ENCODE measurements at regions not wholly inside any gene's neighbourhood (a gene's known extent, or its start where the extent isn't known, plus 50 kb on each side); places are given as distances from the start of the nearest gene placed in this dataset.
"Not testable (repeated sequence)": the region's sequence is repeated elsewhere in the genome, so short reads cannot be mapped to it uniquely, and the experiment has no call there.

GRCh38 chrX:4622486-4623167, 909.2 kb upstream of the PRKX start:
- Histone ChIP-seq H2BK120ac (ENCODE audit: low read depth, low read length) (no peak overlapping the region), H3K36me3 (ENCODE audit: control insufficient read depth in 1 of 2, insufficient read depth in 2 of 2, low read depth in 1 of 2, low read length in 2 of 2) (no peaks in the 10 kb centered on the region), H4K8ac (ENCODE audit: low read length) (no peak overlapping the region), H3K4me2 (ENCODE audit: low read length, poor library complexity, severe bottlenecking) (no peak overlapping the region), H2BK5ac (ENCODE audit: low read depth, low read length, poor library complexity, severe bottlenecking) (no peak overlapping the region), H2BK15ac (ENCODE audit: low read depth, poor library complexity, severe bottlenecking) (no peak overlapping the region), H3K27ac (ENCODE audit: low read length, poor library complexity, severe bottlenecking) (no peak overlapping the region), H3K14ac (ENCODE audit: low read length in 2 of 2) (no peak overlapping the region), H3K4ac (ENCODE audit: low read depth in 1 of 2, low read length in 2 of 2) (no peak overlapping the region), H2AK5ac (ENCODE audit: low read length, severe bottlenecking) (no peak overlapping the region), H3K9ac (ENCODE audit: low read length) (no peak overlapping the region), H2BK12ac (ENCODE audit: low read length in 2 of 2) (no peak overlapping the region), H4K91ac (ENCODE audit: low read length) (no peak overlapping the region), H3K27me3 (ENCODE audit: control insufficient read depth in 1 of 2, insufficient read depth in 1 of 2, low read length in 2 of 2) (no peaks in the 10 kb centered on the region), H3K23ac (ENCODE audit: low read length in 2 of 2) (no peak overlapping the region), H3K4me3 (ENCODE audit: insufficient read depth in 1 of 2, low read depth in 1 of 2, low read length in 2 of 2) (no peak overlapping the region), H2AFZ (ENCODE audit: low read depth, low read length) (no peak overlapping the region), H3K4me1 (ENCODE audit: control insufficient read depth, insufficient read depth, low read depth, low read length) (no peaks in the 10 kb centered on the region), H3K18ac (ENCODE audit: low read depth in 1 of 2, low read length in 2 of 2) (no peak overlapping the region), H3K9me3 (ENCODE audit: control insufficient read depth, low read length) (peaks cover 34% of the 10 kb centered on the region), H3K79me1 (replicated peaks; ENCODE audit: low read length, poor library complexity, severe bottlenecking) (no peaks in the 10 kb centered on the region)
- no peak for DNase-seq
- WGBS = 56% methylated on average over 3 of the region's 5 CpGs

DNA sequence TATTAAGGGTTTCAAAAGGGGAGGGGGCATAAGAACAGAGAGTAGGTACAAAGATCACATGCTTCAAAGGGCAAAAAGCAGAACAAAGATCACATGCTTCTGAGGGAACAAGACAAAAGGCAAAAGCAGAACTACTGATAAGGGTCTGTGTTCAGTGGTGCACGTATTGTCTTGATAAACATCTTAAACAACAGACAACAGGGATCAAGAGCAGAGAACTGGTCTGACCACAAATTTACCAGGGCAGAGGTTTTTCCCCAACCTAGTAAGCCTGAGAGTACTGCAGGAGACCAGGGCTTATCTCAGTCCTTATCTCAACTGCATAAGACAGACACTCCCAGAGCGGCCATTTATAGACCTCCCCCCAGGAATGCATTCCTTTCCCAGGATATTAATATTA, 900.2 kb upstream of the PRKX start:
- not testable (repeated sequence) for H3K4ac ChIP-seq (ENCODE audit: low read depth in 1 of 2, low read length in 2 of 2); H3K36me3 ChIP-seq (ENCODE audit: control insufficient read depth in 1 of 2, insufficient read depth in 2 of 2, low read depth in 1 of 2, low read length in 2 of 2); H2BK15ac ChIP-seq (ENCODE audit: low read depth, poor library complexity, severe bottlenecking); H4K91ac ChIP-seq (ENCODE audit: low read length); H3K27ac ChIP-seq (ENCODE audit: low read length, poor library complexity, severe bottlenecking); H4K8ac ChIP-seq (ENCODE audit: low read length); H2BK120ac ChIP-seq (ENCODE audit: low read depth, low read length); H2AK5ac ChIP-seq (ENCODE audit: low read length, severe bottlenecking); H2BK12ac ChIP-seq (ENCODE audit: low read length in 2 of 2); H3K14ac ChIP-seq (ENCODE audit: low read length in 2 of 2); H3K4me2 ChIP-seq (ENCODE audit: low read length, poor library complexity, severe bottlenecking); H3K27me3 ChIP-seq (ENCODE audit: control insufficient read depth in 1 of 2, insufficient read depth in 1 of 2, low read length in 2 of 2); H3K9ac ChIP-seq (ENCODE audit: low read length); H3K79me1 ChIP-seq (replicated peaks; ENCODE audit: low read length, poor library complexity, severe bottlenecking); H3K4me1 ChIP-seq (ENCODE audit: control insufficient read depth, insufficient read depth, low read depth, low read length); H2BK5ac ChIP-seq (ENCODE audit: low read depth, low read length, poor library complexity, severe bottlenecking); H3K18ac ChIP-seq (ENCODE audit: low read depth in 1 of 2, low read length in 2 of 2); DNase-seq; H3K4me3 ChIP-seq (ENCODE audit: insufficient read depth in 1 of 2, low read depth in 1 of 2, low read length in 2 of 2); H2AFZ ChIP-seq (ENCODE audit: low read depth, low read length); H3K23ac ChIP-seq (ENCODE audit: low read length in 2 of 2)
- H3K9me3 ChIP-seq (ENCODE audit: control insufficient read depth, low read length) = peaks cover 19% of the 10 kb centered on the region
- 84% methylated on average over 1 of the region's 2 CpGs for WGBS

- H3K4me2 ChIP-seq (ENCODE audit: low read length, poor library complexity, severe bottlenecking) = no peak overlapping the region
- no peaks in the 10 kb centered on the region for H3K4me1 ChIP-seq (ENCODE audit: control insufficient read depth, insufficient read depth, low read depth, low read length)
- no peak overlapping the region for H2AK5ac ChIP-seq (ENCODE audit: low read length, severe bottlenecking)
- H3K9ac ChIP-seq (ENCODE audit: low read length) = no peak overlapping the region
- no peak overlapping the region for H2AFZ ChIP-seq (ENCODE audit: low read depth, low read length)
- no peaks in the 10 kb centered on the region for H3K27me3 ChIP-seq (ENCODE audit: control insufficient read depth in 1 of 2, insufficient read depth in 1 of 2, low read length in 2 of 2)
- no peak overlapping the region for H3K14ac ChIP-seq (ENCODE audit: low read length in 2 of 2)
- no peak overlapping the region for H4K91ac ChIP-seq (ENCODE audit: low read length)
- no peaks in the 10 kb centered on the region for H3K36me3 ChIP-seq (ENCODE audit: control insufficient read depth in 1 of 2, insufficient read depth in 2 of 2, low read depth in 1 of 2, low read length in 2 of 2)
- no peak for DNase-seq
- H3K9me3 ChIP-seq (ENCODE audit: control insufficient read depth, low read length) = peaks cover 4% of the 10 kb centered on the region
- H3K18ac ChIP-seq (ENCODE audit: low read depth in 1 of 2, low read length in 2 of 2) = no peak overlapping the region
- 83% methylated on average over 6 of the region's 6 CpGs for WGBS
- no peaks in the 10 kb centered on the region for H3K79me1 ChIP-seq (replicated peaks; ENCODE audit: low read length, poor library complexity, severe bottlenecking)
- H4K8ac ChIP-seq (ENCODE audit: low read length) = no peak overlapping the region
- no peak overlapping the region for H2BK15ac ChIP-seq (ENCODE audit: low read depth, poor library complexity, severe bottlenecking)
- H3K4ac ChIP-seq (ENCODE audit: low read depth in 1 of 2, low read length in 2 of 2) = no peak overlapping the region
- H3K23ac ChIP-seq (ENCODE audit: low read length in 2 of 2) = no peak overlapping the region
- H3K4me3 ChIP-seq (ENCODE audit: insufficient read depth in 1 of 2, low read depth in 1 of 2, low read length in 2 of 2) = no peak overlapping the region
- H2BK12ac ChIP-seq (ENCODE audit: low read length in 2 of 2) = no peak overlapping the region
- no peak overlapping the region for H2BK5ac ChIP-seq (ENCODE audit: low read depth, low read length, poor library complexity, severe bottlenecking)
- H3K27ac ChIP-seq (ENCODE audit: low read length, poor library complexity, severe bottlenecking) = no peak overlapping the region
- H2BK120ac ChIP-seq (ENCODE audit: low read depth, low read length) = no peak overlapping the region
Measured at GRCh38 chrX:4588893-4589292, 875.4 kb upstream of the PRKX start.

GRCh38 chrX:4588466-4588865, 875.0 kb upstream of the PRKX start:
- H3K23ac ChIP-seq (ENCODE audit: low read length in 2 of 2) = no peak overlapping the region
- no peak overlapping the region for H2BK12ac ChIP-seq (ENCODE audit: low read length in 2 of 2)
- no peaks in the 10 kb centered on the region for H3K36me3 ChIP-seq (ENCODE audit: control insufficient read depth in 1 of 2, insufficient read depth in 2 of 2, low read depth in 1 of 2, low read length in 2 of 2)
- no peak overlapping the region for H2AK5ac ChIP-seq (ENCODE audit: low read length, severe bottlenecking)
- H3K4me2 ChIP-seq (ENCODE audit: low read length, poor library complexity, severe bottlenecking) = no peak overlapping the region
- no peaks in the 10 kb centered on the region for H3K27me3 ChIP-seq (ENCODE audit: control insufficient read depth in 1 of 2, insufficient read depth in 1 of 2, low read length in 2 of 2)
- no peak overlapping the region for H2BK15ac ChIP-seq (ENCODE audit: low read depth, poor library complexity, severe bottlenecking)
- H2BK5ac ChIP-seq (ENCODE audit: low read depth, low read length, poor library complexity, severe bottlenecking) = no peak overlapping the region
- WGBS = 100% methylated on average over 2 of the region's 5 CpGs
- no peak overlapping the region for H4K91ac ChIP-seq (ENCODE audit: low read length)
- no peaks in the 10 kb centered on the region for H3K4me1 ChIP-seq (ENCODE audit: control insufficient read depth, insufficient read depth, low read depth, low read length)
- no peaks in the 10 kb centered on the region for H3K79me1 ChIP-seq (replicated peaks; ENCODE audit: low read length, poor library complexity, severe bottlenecking)
- H4K8ac ChIP-seq (ENCODE audit: low read length) = no peak overlapping the region
- peaks cover 4% of the 10 kb centered on the region for H3K9me3 ChIP-seq (ENCODE audit: control insufficient read depth, low read length)
- no peak overlapping the region for H3K4me3 ChIP-seq (ENCODE audit: insufficient read depth in 1 of 2, low read depth in 1 of 2, low read length in 2 of 2)
- no peak overlapping the region for H3K9ac ChIP-seq (ENCODE audit: low read length)
- DNase-seq = no peak
- H3K27ac ChIP-seq (ENCODE audit: low read length, poor library complexity, severe bottlenecking) = no peak overlapping the region
- no peak overlapping the region for H3K18ac ChIP-seq (ENCODE audit: low read depth in 1 of 2, low read length in 2 of 2)
- H3K14ac ChIP-seq (ENCODE audit: low read length in 2 of 2) = no peak overlapping the region
- no peak overlapping the region for H3K4ac ChIP-seq (ENCODE audit: low read depth in 1 of 2, low read length in 2 of 2)
- H2AFZ ChIP-seq (ENCODE audit: low read depth, low read length) = no peak overlapping the region
- H2BK120ac ChIP-seq (ENCODE audit: low read depth, low read length) = no peak overlapping the region

Data from mesenchymal stem cell (in vitro differentiated cells and primary cell).